ENCODE measurements at regions not wholly inside any gene's neighbourhood (a gene's known extent, or its start where the extent isn't known, plus 50 kb on each side); places are given as distances from the start of the nearest gene placed in this dataset.
"Not testable (repeated sequence)": the region's sequence is repeated elsewhere in the genome, so short reads cannot be mapped to it uniquely, and the experiment has no call there.

- no peak for TF ChIP-seq CTCF (IDR thresholded peaks at IDR 0.05; ENCODE audit: low read depth, low read length, missing control alignments)
- no peak for DNase-seq (ENCODE audit: extremely low read depth, low read depth)
- no peak overlapping the region for H3K4me3 ChIP-seq (replicated peaks; ENCODE audit: low read depth, low read length)
Measured at GRCh38 chr2:180823546-180824141, 156.8 kb upstream of the UBE2E3 start.

GRCh38 chr2:180819106-180819505, 161.3 kb upstream of the UBE2E3 start:
- TF ChIP-seq CTCF (IDR thresholded peaks at IDR 0.05; ENCODE audit: low read depth, low read length, missing control alignments): no peak
- no peak overlapping the region for H3K4me3 ChIP-seq (replicated peaks; ENCODE audit: low read depth, low read length)
- no peak for DNase-seq (ENCODE audit: extremely low read depth, low read depth)

GRCh38 chr2:180818700-180819099, 161.7 kb upstream of the UBE2E3 start:
- not testable (repeated sequence) for DNase-seq (ENCODE audit: extremely low read depth, low read depth); H3K4me3 ChIP-seq (replicated peaks; ENCODE audit: low read depth, low read length)

GRCh38 chr2:180799141-180799540, 181.3 kb upstream of the UBE2E3 start:
- TF ChIP-seq CTCF (IDR thresholded peaks at IDR 0.05; ENCODE audit: low read depth, low read length, missing control alignments): no peak
- no peak for DNase-seq (ENCODE audit: extremely low read depth, low read depth)
- no peak overlapping the region for H3K4me3 ChIP-seq (replicated peaks; ENCODE audit: low read depth, low read length)

- no peak for TF ChIP-seq CTCF (IDR thresholded peaks at IDR 0.05; ENCODE audit: low read depth, low read length, missing control alignments)
- H3K4me3 ChIP-seq (replicated peaks; ENCODE audit: low read depth, low read length): no peak overlapping the region
- DNase-seq (ENCODE audit: extremely low read depth, low read depth): no peak
Measured at GRCh38 chr2:180790891-180791290, 189.5 kb upstream of the UBE2E3 start.

- no peak for DNase-seq (ENCODE audit: extremely low read depth, low read depth)
- no peak overlapping the region for H3K4me3 ChIP-seq (replicated peaks; ENCODE audit: low read depth, low read length)
- no peak for TF ChIP-seq CTCF (IDR thresholded peaks at IDR 0.05; ENCODE audit: low read depth, low read length, missing control alignments)
Measured at GRCh38 chr2:180787330-180787729, 193.1 kb upstream of the UBE2E3 start.

- no peak overlapping the region for H3K4me3 ChIP-seq (replicated peaks; ENCODE audit: low read depth, low read length)
- TF ChIP-seq CTCF (IDR thresholded peaks at IDR 0.05; ENCODE audit: low read depth, low read length, missing control alignments): no peak
- DNase-seq (ENCODE audit: extremely low read depth, low read depth): no peak
Measured at GRCh38 chr2:180781276-180781675, 199.1 kb upstream of the UBE2E3 start.

Data from HFF-Myc (cell line).